SK-N-SH (cell line): ENCODE measurements at regions not wholly inside any gene's neighbourhood (a gene's known extent, or its start where the extent isn't known, plus 50 kb on each side); places are given as distances from the start of the nearest gene placed in this dataset.

ENCODE experiments used
- CTCF ChIA-PET: fragments of 300-600, 350-600 bp; formaldehyde crosslinking; extraction: SDS; loops from one replicate; lab custom pipeline; 2021; lab: Yijun Ruan, JAX
- POLR2A ChIA-PET: fragments of 350-600 bp; sonication (Branson Sonifier 250); formaldehyde crosslinking; extraction: SDS; loops from one replicate; lab custom pipeline; 2020; ENCODE audit warnings: antibody characterized with exemption, inconsistent platforms; lab: Yijun Ruan, JAX
- DNase-seq: peaks from one replicate; pipeline ENCODE4 v3.0.0; 2012
- H2AFZ ChIP-seq: fragments of 200-600 bp; sonication (generic); 2 replicates; pipeline ENCODE4 v1.8.1; 2016; ENCODE audit warnings: antibody characterized with exemption, mild to moderate bottlenecking, low read depth
- H3F3A ChIP-seq: fragments of 200-600 bp; sonication (generic); replicated peaks from 2 replicates; pipeline ENCODE3; 2016; ENCODE audit warnings: antibody characterized with exemption, mild to moderate bottlenecking; ENCODE audit not compliant: insufficient read depth
- H3K27ac ChIP-seq, 2 experiments: fragments of 200-500 bp in 1 of 2; fragments of 200-600 bp in 1 of 2; sonication (Bioruptor generic) in 1 of 2; sonication (generic), shearing (Covaris generic) in 1 of 2; 2 replicates each; pipeline versions ENCODE4 v1.5.1 to v1.6.1; 2014 to 2016; ENCODE audit warnings: low read depth in 2 of 2, inconsistent platforms in 1 of 2, low read length in 1 of 2, mild to moderate bottlenecking in 1 of 2, mixed read lengths in 1 of 2
- H3K27me3 ChIP-seq: fragments of 200-600 bp; sonication (generic), shearing (Covaris generic); 2 replicates; pipeline ENCODE4 v1.6.1; 2016; ENCODE audit warnings: mixed run types; ENCODE audit not compliant: insufficient read depth
- H3K36me3 ChIP-seq, 2 experiments: fragments of 200-500 bp in 1 of 2; fragments of 200-600 bp in 1 of 2; sonication (Bioruptor generic) in 1 of 2; sonication (generic) in 1 of 2; replicated peaks in 1 of 2; 2 replicates each; pipeline versions ENCODE3 to v1.5.1; 2014 to 2016; ENCODE audit warnings: low read length in 1 of 2, mild to moderate bottlenecking in 1 of 2; ENCODE audit not compliant: insufficient read depth in 2 of 2, control insufficient read depth in 1 of 2
- H3K4me1 ChIP-seq, 2 experiments: fragments of 200-500 bp in 1 of 2; fragments of 200-600 bp in 1 of 2; sonication (Bioruptor generic) in 1 of 2; sonication (generic), shearing (Covaris generic) in 1 of 2; 2 replicates each; pipeline versions ENCODE4 v1.5.1 to v1.6.1; 2014 to 2016; ENCODE audit warnings: low read depth in 1 of 2, low read length in 1 of 2, mixed run types in 1 of 2; ENCODE audit not compliant: insufficient read depth in 2 of 2, control insufficient read depth in 1 of 2
- H3K4me2 ChIP-seq: fragments of 200-600 bp; sonication (generic), shearing (Covaris generic); 2 replicates; pipeline ENCODE4 v1.6.1; 2017; ENCODE audit warnings: mixed run types
- H3K4me3 ChIP-seq, 2 experiments: fragments of 200-500 bp in 1 of 2; fragments of 200-600 bp in 1 of 2; sonication (Bioruptor generic) in 1 of 2; sonication (generic), shearing (Covaris generic) in 1 of 2; 2 replicates each; pipeline versions ENCODE4 v1.5.1 to v1.8.1; 2014 to 2016; ENCODE audit warnings: low read depth in 2 of 2, inconsistent platforms in 1 of 2, low read length in 1 of 2, mild to moderate bottlenecking in 1 of 2, mixed read lengths in 1 of 2, moderate library complexity in 1 of 2
- H3K79me2 ChIP-seq: fragments of 200-600 bp; sonication (generic); 2 replicates; pipeline ENCODE4 v1.8.1; 2017; ENCODE audit warnings: mild to moderate bottlenecking; ENCODE audit not compliant: insufficient read depth
- H3K9ac ChIP-seq: fragments of 200-600 bp; sonication (generic); 2 replicates; pipeline ENCODE4 v1.6.1; 2017; ENCODE audit warnings: mixed run types
- H3K9me2 ChIP-seq: fragments of 200-600 bp; sonication (generic); 2 replicates; pipeline ENCODE4 v1.6.1; 2017; ENCODE audit warnings: mixed run types
- H3K9me3 ChIP-seq: fragments of 200-600 bp; sonication (generic); 2 replicates; pipeline ENCODE4 v1.6.1; 2017; ENCODE audit warnings: mixed run types, mild to moderate bottlenecking, moderate library complexity
- H4K20me1 ChIP-seq: fragments of 200-600 bp; sonication (generic); 2 replicates; pipeline ENCODE4 v1.6.1; 2017; ENCODE audit warnings: mild to moderate bottlenecking, mixed run types; ENCODE audit not compliant: insufficient read depth
- CHD2 ChIP-seq: fragments of 150-350 bp; IDR thresholded peaks from 2 replicates; pipeline ENCODE4 v1.6.1; 2018; ENCODE audit warnings: low read length; ENCODE audit not compliant: partially characterized antibody
- ELF1 ChIP-seq: IDR thresholded peaks from 2 replicates; pipeline ENCODE4 v1.4.0; 2012
- EZH2phosphoT487 ChIP-seq: fragments of 200-600 bp; sonication (generic); IDR thresholded peaks from 2 replicates; pipeline ENCODE4 v1.6.1; 2017; ENCODE audit warnings: low read depth, mixed run types, mild to moderate bottlenecking, antibody characterized with exemption, moderate library complexity, borderline replicate concordance
- FOXM1 ChIP-seq: IDR thresholded peaks from 2 replicates; pipeline ENCODE4 v1.4.0; 2012; ENCODE audit warnings: low read depth, mild to moderate bottlenecking
- GATA2 ChIP-seq: sonication (generic); formaldehyde crosslinking; IDR thresholded peaks from 2 replicates; pipeline ENCODE4 v1.5.0; 2020; ENCODE audit warnings: mild to moderate bottlenecking, missing genetic modification reagents
- JUND ChIP-seq: IDR thresholded peaks from 2 replicates; pipeline ENCODE4 v1.4.0; 2012
- MEF2A ChIP-seq: IDR thresholded peaks from 2 replicates; pipeline ENCODE4 v1.4.0; 2012; ENCODE audit warnings: low read depth, borderline replicate concordance
- MXI1 ChIP-seq: IDR thresholded peaks from 2 replicates; pipeline ENCODE4 v1.6.1; 2012; ENCODE audit warnings: mild to moderate bottlenecking, low read depth, low read length, improper control_type of control experiment
- NFIC ChIP-seq: IDR thresholded peaks from 2 replicates; pipeline ENCODE4 v1.4.0; 2012; ENCODE audit warnings: borderline replicate concordance
- NRF1 ChIP-seq: IDR thresholded peaks from 2 replicates; pipeline ENCODE4 v1.6.1; 2012; ENCODE audit warnings: low read depth, mild to moderate bottlenecking, low read length
- RAD21 ChIP-seq: IDR thresholded peaks from 2 replicates; pipeline ENCODE4 v1.6.1; 2012; ENCODE audit warnings: mild to moderate bottlenecking, low read length
- RCOR1 ChIP-seq: fragments of 150-350 bp; IDR thresholded peaks from 2 replicates; pipeline ENCODE4 v1.6.1; 2017; ENCODE audit warnings: antibody characterized with exemption, low read length
- REST ChIP-seq: IDR thresholded peaks from 2 replicates; pipeline ENCODE4 v1.6.1; 2012; ENCODE audit warnings: mild to moderate bottlenecking, low read depth, low read length, moderate library complexity
- RFX5 ChIP-seq: IDR thresholded peaks from 2 replicates; pipeline ENCODE4 v1.6.1; 2012; ENCODE audit warnings: mild to moderate bottlenecking, improper control_type of control experiment, low read length
- RXRA ChIP-seq: IDR thresholded peaks from 2 replicates; pipeline ENCODE4 v1.4.0; 2012; ENCODE audit warnings: low read depth, mild to moderate bottlenecking, borderline replicate concordance
- SMC3 ChIP-seq: IDR thresholded peaks from 2 replicates; pipeline ENCODE4 v1.6.1; 2012; ENCODE audit warnings: low read depth, low read length, improper control_type of control experiment
- TCF12 ChIP-seq: IDR thresholded peaks from 2 replicates; pipeline ENCODE4 v1.4.0; 2012
- TEAD4 ChIP-seq: IDR thresholded peaks from 2 replicates; pipeline ENCODE4 v1.4.0; 2012; ENCODE audit warnings: mild to moderate bottlenecking, borderline replicate concordance; ENCODE audit not compliant: insufficient read depth
- YY1 ChIP-seq: IDR thresholded peaks from 2 replicates; pipeline ENCODE4 v1.4.0; 2012; ENCODE audit warnings: low read depth, mild to moderate bottlenecking
- ZBTB33 ChIP-seq: IDR thresholded peaks from 2 replicates; pipeline ENCODE4 v1.4.0; 2012; ENCODE audit warnings: low read depth, borderline replicate concordance
- WGBS: methylation state at CpG from one replicate; pipeline ENCODE4 v1.1.6; 2017; ENCODE audit warnings: low lambda C conversion rate; 5-methylcytosine and 5-hydroxymethylcytosine counted together

GRCh38 chr3:99548674-99549073 is 89.7 kb upstream of the COL8A1 start:
- DNase-seq = no peak

GRCh38 chr3:99545941-99546580 is 92.3 kb upstream of the COL8A1 start:
- peak overlapping the region; percentile 16; the same call in 1 of the 2 replicates for H2AFZ ChIP-seq
- DNase-seq = no peak

More at GRCh38 chr3:99548674-99549073, 89.7 kb upstream of the COL8A1 start:
- H3K9me3 ChIP-seq = no peaks in the 10 kb centered on the region
- no peaks in the 10 kb centered on the region for H3K9me2 ChIP-seq
- no peaks in the 10 kb centered on the region for H3F3A ChIP-seq
- H3K9ac ChIP-seq = no peak overlapping the region
- no peaks in the 10 kb centered on the region for H3K36me3 ChIP-seq
- H2AFZ ChIP-seq = no peak overlapping the region
- CTCF ChIA-PET = no interaction called here
- no peak overlapping the region for H3K27ac ChIP-seq
- H3K79me2 ChIP-seq = no peaks in the 10 kb centered on the region
- TF ChIP-seq EZH2phosphoT487 = no peak
- TF ChIP-seq RFX5 = no peak
- no peak for TF ChIP-seq FOXM1
- TF ChIP-seq CHD2 = no peak
- no peak for TF ChIP-seq RAD21
- no peak for TF ChIP-seq NRF1
- no peak for TF ChIP-seq RXRA
- TF ChIP-seq YY1 = no peak
- no peak for TF ChIP-seq ELF1
- no peak for TF ChIP-seq REST
- H3K4me3 ChIP-seq = no peak overlapping the region
- no peak overlapping the region for H3K4me2 ChIP-seq
- H3K4me1 ChIP-seq = no peaks in the 10 kb centered on the region
- POLR2A ChIA-PET = no interaction called here
- H4K20me1 ChIP-seq = no peaks in the 10 kb centered on the region
- peaks cover 5% of the 10 kb centered on the region; the same call in 1 of the 2 replicates for H3K27me3 ChIP-seq
- WGBS = 4% methylated on average over 1 of the region's 1 CpG

More at GRCh38 chr3:99545941-99546580, 92.3 kb upstream of the COL8A1 start:
- POLR2A ChIA-PET = no interaction called here
- Histone ChIP-seq H3K79me2 (no peaks in the 10 kb centered on the region), H3K9me3 (no peaks in the 10 kb centered on the region), H3K4me1 (no peaks in the 10 kb centered on the region), H3K9ac (no peak overlapping the region), H3K9me2 (no peaks in the 10 kb centered on the region), H3K27me3 (peaks cover 6% of the 10 kb centered on the region; the same call in 1 of the 2 replicates), H3K4me2 (no peak overlapping the region), H4K20me1 (no peaks in the 10 kb centered on the region), H3F3A (no peaks in the 10 kb centered on the region), H3K4me3 (no peak overlapping the region; a peak in 1 of 4 replicates), H3K27ac (peak overlapping the region in 1 of 2 experiments; percentile 39; a peak in 1 of 4 replicates), H3K36me3 (no peaks in the 10 kb centered on the region)
- 0% methylated on average over 3 of the region's 3 CpGs for WGBS
- CTCF ChIA-PET = no interaction called here
- TF ChIP-seq MEF2A (no peak), ZBTB33 (no peak), JUND (no peak), YY1 (no peak), MXI1 (no peak), TEAD4 (no peak), GATA2 (CRISPR knock-in tag) (no peak), RCOR1 (no peak), SMC3 (no peak), NRF1 (no peak), NFIC (no peak), TCF12 (no peak)
